ENCODE measurements at regions not wholly inside any gene's neighbourhood (a gene's known extent, or its start where the extent isn't known, plus 50 kb on each side); places are given as distances from the start of the nearest gene placed in this dataset.

- TF ChIP-seq CTCF (IDR thresholded peaks at IDR 0.05), result no peak
- no peak for TF ChIP-seq POLR2A (IDR thresholded peaks at IDR 0.05)
These were observed 179.3 kb upstream of the PCDH17 start for GRCh38 chr13:57452228-57452627.
